ENCODE measurements at regions not wholly inside any gene's neighbourhood (a gene's known extent, or its start where the extent isn't known, plus 50 kb on each side); places are given as distances from the start of the nearest gene placed in this dataset.
"Not testable (repeated sequence)": the region's sequence is repeated elsewhere in the genome, so short reads cannot be mapped to it uniquely, and the experiment has no call there.

- no peak for DNase-seq (ENCODE audit: low read depth, low spot score)
- no peak overlapping the region for H3K27ac ChIP-seq
Measured at GRCh38 chr6:6746333-6746969, 157.9 kb downstream of the LY86 start.

- no peak overlapping the region for H3K27ac ChIP-seq
- DNase-seq (ENCODE audit: low read depth, low spot score) = no peak
Measured at GRCh38 chr6:6746970-6747338, 158.4 kb downstream of the LY86 start.

DNA sequence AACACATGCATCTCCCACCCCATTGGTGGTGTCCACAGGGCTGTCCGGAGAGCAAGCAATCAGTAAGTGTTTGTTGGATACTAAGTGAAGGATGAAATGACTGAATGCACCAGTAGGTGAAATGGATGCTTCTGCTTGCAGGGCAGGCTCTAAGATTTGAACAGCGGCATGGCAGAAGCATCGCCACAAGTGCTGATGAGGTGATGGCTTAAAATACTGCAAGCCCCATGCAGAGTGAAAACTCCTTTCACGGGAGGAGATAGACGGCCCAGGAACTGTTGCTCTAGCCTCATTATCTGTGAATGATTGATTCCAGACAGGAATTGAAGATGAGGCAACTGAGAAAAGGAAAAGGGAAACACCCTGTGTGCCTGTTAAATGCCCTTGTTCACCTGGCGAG lies 158.9 kb downstream of the LY86 start:
- DNase-seq (ENCODE audit: low read depth, low spot score) = no peak
- no peak overlapping the region for H3K27ac ChIP-seq

DNA sequence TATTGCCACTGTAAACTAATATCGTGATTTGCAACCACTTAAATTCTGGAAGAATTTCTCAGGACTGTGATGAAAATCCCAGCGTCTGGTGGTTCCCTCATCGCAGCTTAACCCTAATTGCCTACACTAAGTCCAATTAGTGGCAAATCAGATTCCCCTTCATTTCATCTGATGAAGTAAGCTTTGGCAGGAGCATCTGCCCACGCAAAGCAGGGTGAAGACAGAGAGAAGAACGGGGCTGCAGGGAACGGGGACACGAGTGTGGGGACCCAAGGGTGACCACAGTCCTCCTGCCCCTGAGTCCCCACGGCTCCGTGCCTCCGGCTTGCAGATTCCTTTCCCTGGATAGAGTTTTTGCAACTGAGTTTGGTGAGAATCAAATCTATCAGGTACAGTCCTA lies 159.5 kb downstream of the LY86 start:
- H3K27ac ChIP-seq = no peak overlapping the region

GRCh38 chr6:6749702-6750491 lies 161.4 kb downstream of the LY86 start:
- H3K27ac ChIP-seq = no peak overlapping the region

More for the DNA sequence above, 159.5 kb downstream of the LY86 start:
- DNase-seq (ENCODE audit: low read depth, low spot score) = no peak

GRCh38 chr6:6750594-6751265 lies 162.2 kb downstream of the LY86 start:
- H3K27ac ChIP-seq = no peak overlapping the region
- no peak for DNase-seq (ENCODE audit: low read depth, low spot score)

More at GRCh38 chr6:6749702-6750491, 161.4 kb downstream of the LY86 start:
- peak; percentile 36 for DNase-seq (ENCODE audit: low read depth, low spot score)

GRCh38 chr6:6751266-6751596 lies 162.7 kb downstream of the LY86 start:
- no peak for DNase-seq (ENCODE audit: low read depth, low spot score)

DNA sequence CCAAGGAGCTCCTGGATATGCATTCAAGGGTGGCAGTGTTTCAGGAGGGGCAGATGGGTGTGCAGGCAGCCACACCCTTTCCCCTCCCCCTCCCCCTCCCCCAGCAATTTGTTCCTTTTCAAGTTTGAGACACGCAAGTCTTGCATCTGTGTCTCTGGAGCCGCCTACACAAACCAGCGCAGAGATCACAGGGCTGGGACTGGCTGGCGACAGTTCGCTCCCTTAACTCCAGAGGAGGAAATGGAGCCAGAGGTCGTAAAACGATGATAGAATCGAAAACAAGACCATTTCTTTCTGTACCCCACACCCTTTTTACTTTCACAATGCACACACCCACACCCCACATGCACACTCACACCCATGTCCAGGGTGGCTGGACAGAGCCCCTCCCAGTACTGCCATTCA lies 163.1 kb downstream of the LY86 start:
- DNase-seq (ENCODE audit: low read depth, low spot score) = no peak
- H3K27ac ChIP-seq = no peak overlapping the region

More at GRCh38 chr6:6751266-6751596, 162.7 kb downstream of the LY86 start:
- H3K27ac ChIP-seq = no peak overlapping the region

- H3K27ac ChIP-seq = no peak overlapping the region
- no peak for DNase-seq (ENCODE audit: low read depth, low spot score)
Measured at GRCh38 chr6:6752129-6752528, 163.6 kb downstream of the LY86 start.

- no peak for DNase-seq (ENCODE audit: low read depth, low spot score)
- no peak overlapping the region for H3K27ac ChIP-seq
Measured at GRCh38 chr6:6753301-6753700, 164.8 kb downstream of the LY86 start.

DNA sequence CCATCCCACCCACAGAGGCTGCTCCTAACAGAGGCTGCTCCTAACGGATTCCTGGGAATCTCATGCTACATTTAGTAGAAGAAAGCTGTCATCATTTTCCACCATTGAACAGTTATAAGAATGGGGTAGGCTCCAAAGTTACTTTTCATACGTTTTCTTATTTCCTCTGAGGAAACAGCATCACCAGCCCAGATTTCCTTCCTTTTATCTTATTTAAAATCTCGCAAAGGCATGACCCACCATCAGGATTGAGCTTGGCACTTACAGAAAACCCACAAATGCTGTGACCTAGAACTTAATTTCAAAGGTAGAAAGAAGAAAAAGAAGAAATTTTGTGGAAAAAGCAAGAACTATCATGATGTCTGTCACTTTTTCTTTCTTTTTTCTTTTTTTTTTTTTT lies 168.0 kb downstream of the LY86 start:
- no peak overlapping the region for H3K27ac ChIP-seq
- no peak for DNase-seq (ENCODE audit: low read depth, low spot score)

GRCh38 chr6:6758546-6758914 lies 170.0 kb downstream of the LY86 start:
- no peak overlapping the region for H3K27ac ChIP-seq
- no peak for DNase-seq (ENCODE audit: low read depth, low spot score)

GRCh38 chr6:6758915-6759654 lies 170.6 kb downstream of the LY86 start:
- DNase-seq (ENCODE audit: low read depth, low spot score) = no peak
- no peak overlapping the region for H3K27ac ChIP-seq

- no peak overlapping the region for H3K27ac ChIP-seq
- DNase-seq (ENCODE audit: low read depth, low spot score) = no peak
Measured at GRCh38 chr6:6760002-6760401, 171.5 kb downstream of the LY86 start.

DNA sequence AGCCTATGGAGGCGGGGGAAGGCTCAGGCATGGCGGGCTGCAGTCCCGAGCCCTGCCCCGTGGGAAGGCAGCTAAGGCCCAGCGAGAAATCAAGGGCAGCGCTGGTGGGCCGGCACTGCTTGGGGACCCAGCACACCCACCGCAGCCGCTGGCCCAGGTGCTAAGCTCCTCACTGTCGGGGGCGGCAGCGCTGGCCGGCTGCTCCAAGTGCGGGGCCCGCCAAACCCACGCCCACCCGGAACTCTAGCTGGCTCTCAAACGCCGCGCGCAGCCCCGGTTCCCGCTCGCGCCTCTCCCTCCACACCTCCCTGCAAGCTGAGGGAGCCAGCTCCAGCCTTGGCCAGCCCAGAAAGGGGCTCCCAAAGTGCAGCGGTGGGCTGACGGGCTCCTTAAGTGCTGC lies 174.0 kb downstream of the LY86 start:
- DNase-seq (ENCODE audit: low read depth, low spot score); H3K27ac ChIP-seq: not testable (repeated sequence)

DNA sequence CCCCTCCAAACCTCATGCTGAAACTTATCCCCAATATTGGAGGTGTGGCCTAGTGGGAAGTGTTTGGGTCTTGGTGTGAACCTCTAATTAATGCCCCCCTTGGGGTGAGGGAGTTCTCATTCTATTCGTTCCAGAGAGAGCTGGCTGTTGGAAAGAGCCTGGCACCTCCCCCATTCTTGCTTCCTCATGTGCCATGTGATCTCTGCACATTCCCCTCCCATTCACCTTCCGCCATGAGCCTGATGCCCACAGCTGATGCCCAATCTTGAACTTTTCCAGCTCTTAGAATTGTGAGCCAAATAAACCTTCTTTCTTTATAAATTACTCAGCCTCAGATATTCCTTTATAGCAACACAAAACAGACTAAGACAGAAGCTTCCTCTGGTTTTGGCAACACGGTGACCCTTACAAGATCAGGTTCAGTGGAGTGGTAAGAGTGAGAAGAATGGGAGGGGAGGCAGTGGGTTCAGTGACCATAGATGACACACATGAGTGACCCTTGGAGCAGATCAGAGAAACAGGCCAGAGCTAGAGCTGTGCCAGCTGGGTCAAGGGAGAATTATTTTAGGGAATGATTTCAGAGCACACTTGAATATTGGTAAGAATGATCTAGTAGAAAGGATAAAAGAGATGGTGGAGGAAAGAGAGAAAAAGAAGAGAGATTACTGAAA lies 176.4 kb downstream of the LY86 start:
- DNase-seq (ENCODE audit: low read depth, low spot score) = no peak
- H3K27ac ChIP-seq = no peak overlapping the region

DNA sequence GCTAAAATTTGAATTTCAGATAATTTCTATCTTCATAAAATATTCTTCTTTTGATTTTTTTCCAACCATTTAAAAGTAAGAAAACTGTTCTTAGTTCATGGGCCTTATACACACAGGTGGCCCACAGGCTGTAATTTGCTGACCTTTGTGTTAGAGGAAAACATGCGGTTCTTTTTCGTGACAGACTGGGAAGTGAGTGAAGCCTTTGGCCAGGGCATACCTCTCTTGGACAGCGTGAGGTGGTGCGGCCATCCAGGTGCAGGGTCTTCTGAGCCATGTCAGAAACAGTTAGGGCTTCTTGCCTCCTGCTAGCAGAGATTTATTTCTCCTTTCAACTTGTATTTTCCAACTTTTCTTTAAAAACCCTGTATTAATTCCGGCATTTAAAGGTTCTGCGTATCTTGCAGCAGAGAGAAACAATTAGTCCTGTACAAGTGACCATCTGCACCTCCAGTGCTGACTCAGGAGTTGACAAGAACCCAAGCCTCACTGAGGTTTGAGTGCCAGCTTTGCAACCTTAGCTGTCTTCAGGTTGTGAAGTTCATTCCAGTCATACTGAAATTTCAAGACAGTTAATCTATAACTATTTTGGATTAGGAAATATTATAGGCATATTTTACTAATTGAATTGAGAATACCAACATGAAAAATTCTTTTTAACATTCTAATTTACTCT lies 177.8 kb downstream of the LY86 start:
- no peak for DNase-seq (ENCODE audit: low read depth, low spot score)
- no peak overlapping the region for H3K27ac ChIP-seq

- no peak for DNase-seq (ENCODE audit: low read depth, low spot score)
- H3K27ac ChIP-seq = no peak overlapping the region
Measured at GRCh38 chr6:6769466-6769865, 180.9 kb downstream of the LY86 start.

DNA sequence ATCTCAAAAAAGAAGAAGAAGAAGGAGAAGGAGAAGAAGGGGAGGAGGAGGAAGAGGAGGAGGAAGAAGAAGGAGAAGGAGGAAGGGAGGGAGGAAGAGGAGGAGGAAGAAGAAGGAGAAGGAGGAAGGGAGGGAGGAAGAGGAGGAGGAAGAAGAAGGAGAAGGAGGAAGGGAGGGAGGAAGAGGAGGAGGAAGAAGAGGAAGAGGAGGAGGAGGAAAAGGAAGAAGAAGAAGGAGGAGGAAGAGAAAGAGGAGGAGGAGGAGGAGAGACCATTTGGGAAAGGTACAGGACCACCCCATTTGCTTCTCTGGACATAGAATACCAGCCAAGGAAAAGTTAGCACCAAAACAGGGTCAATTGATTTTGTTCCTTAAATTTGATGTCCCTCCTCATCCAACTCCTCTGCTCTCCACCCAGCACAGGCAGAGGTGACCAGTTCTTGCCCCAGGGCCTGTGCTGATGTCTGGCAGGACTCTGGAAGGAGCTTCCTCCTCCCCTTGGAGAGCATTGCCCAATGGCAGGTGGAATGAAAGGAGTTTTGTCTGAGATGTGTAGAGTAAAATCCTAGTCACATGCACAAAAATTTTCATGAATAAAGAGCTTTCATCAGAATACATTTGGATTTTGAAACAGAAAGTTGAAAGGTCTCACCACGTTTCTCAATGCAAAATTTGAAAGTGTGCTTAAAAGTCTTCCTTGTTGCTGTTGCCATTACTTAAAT lies 182.9 kb downstream of the LY86 start:
- DNase-seq (ENCODE audit: low read depth, low spot score) = no peak
- no peak overlapping the region for H3K27ac ChIP-seq

Measured in epithelial cell of prostate (primary cell).